ENCODE measurements at regions not wholly inside any gene's neighbourhood (a gene's known extent, or its start where the extent isn't known, plus 50 kb on each side); places are given as distances from the start of the nearest gene placed in this dataset.

GRCh38 chr14:24712374-24712773 is 78.4 kb upstream of the GZMB start:
- POLR2A ChIA-PET, result no interaction called here
- no peak overlapping the region for H3K27ac ChIP-seq (ENCODE audit: low read depth, low read length)
- CTCF ChIA-PET, result interaction anchor here (0.8 to 1.5 kb wide), 3 partner anchors 23 to 439 kb away, joined by 3 to 6 read pairs (median 3); no protein-coding TSS in a partner anchor
- no peak overlapping the region for H3K4me3 ChIP-seq (ENCODE audit: low read depth, low read length)
- no peaks in the 10 kb centered on the region for H3K27me3 ChIP-seq (ENCODE audit: control insufficient read depth, insufficient read depth, low read length)
- TF ChIP-seq CTCF (IDR thresholded peaks at IDR 0.05; ENCODE audit: low read depth, low read length), result no peak
- no peak for DNase-seq (ENCODE audit: low read depth, low spot score)
- no peaks in the 10 kb centered on the region for H3K9me3 ChIP-seq (ENCODE audit: control insufficient read depth, insufficient read depth, low read length)

GRCh38 chr14:24710403-24711112 is 76.6 kb upstream of the GZMB start:
- POLR2A ChIA-PET, result no interaction called here
- peak; percentile 4 for DNase-seq (ENCODE audit: low read depth, low spot score)
- CTCF ChIA-PET, result interaction anchor here (0.5 to 3.1 kb wide), 44 partner anchors 7 to 1682 kb away, joined by 3 to 29 read pairs (median 4); no protein-coding TSS in a partner anchor
- peak; percentile 85 for TF ChIP-seq CTCF (IDR thresholded peaks at IDR 0.05; ENCODE audit: low read depth, low read length)
- H3K27me3 ChIP-seq (ENCODE audit: control insufficient read depth, insufficient read depth, low read length), result no peaks in the 10 kb centered on the region
- no peak overlapping the region for H3K27ac ChIP-seq (ENCODE audit: low read depth, low read length)
- H3K9me3 ChIP-seq (ENCODE audit: control insufficient read depth, insufficient read depth, low read length), result no peaks in the 10 kb centered on the region
- no peak overlapping the region for H3K4me3 ChIP-seq (ENCODE audit: low read depth, low read length)

GRCh38 chr14:24708684-24709083 is 74.7 kb upstream of the GZMB start:
- no peaks in the 10 kb centered on the region for H3K9me3 ChIP-seq (ENCODE audit: control insufficient read depth, insufficient read depth, low read length)
- TF ChIP-seq CTCF (IDR thresholded peaks at IDR 0.05; ENCODE audit: low read depth, low read length), result no peak
- ChIA-PET POLR2A (no interaction called here), CTCF (interaction anchor here (1.4 kb wide), 1 partner anchor 49 kb away, joined by 3 read pairs; no protein-coding TSS in a partner anchor)
- DNase-seq (ENCODE audit: low read depth, low spot score), result no peak
- H3K27ac ChIP-seq (ENCODE audit: low read depth, low read length), result no peak overlapping the region
- H3K4me3 ChIP-seq (ENCODE audit: low read depth, low read length), result no peak overlapping the region
- no peaks in the 10 kb centered on the region for H3K27me3 ChIP-seq (ENCODE audit: control insufficient read depth, insufficient read depth, low read length)

- POLR2A ChIA-PET, result no interaction called here
- CTCF ChIA-PET, result no interaction called here
These were observed 72.4 kb upstream of the GZMB start for GRCh38 chr14:24706351-24706750.

More at GRCh38 chr14:24706351-24706750, 72.4 kb upstream of the GZMB start:
- Histone ChIP-seq H3K4me3 (ENCODE audit: low read depth, low read length) (no peak overlapping the region), H3K9me3 (ENCODE audit: control insufficient read depth, insufficient read depth, low read length) (no peaks in the 10 kb centered on the region), H3K27me3 (ENCODE audit: control insufficient read depth, insufficient read depth, low read length) (no peaks in the 10 kb centered on the region), H3K27ac (ENCODE audit: low read depth, low read length) (no peak overlapping the region)
- TF ChIP-seq CTCF (IDR thresholded peaks at IDR 0.05; ENCODE audit: low read depth, low read length), result no peak
- no peak for DNase-seq (ENCODE audit: low read depth, low spot score)
